HCT116 (cell line): ENCODE measurements at regions not wholly inside any gene's neighbourhood (a gene's known extent, or its start where the extent isn't known, plus 50 kb on each side); places are given as distances from the start of the nearest gene placed in this dataset.

ENCODE experiments used
- ATAC-seq: fragments of 200-7000 bp; cut with Tn5 transposase; 2 replicates; pipeline ENCODE4 v1.9.1; 2020; ENCODE audit warnings: mild to moderate bottlenecking, moderate library complexity
- BruUV-seq: library from RNA; stranded (reverse); fragments of 400-500 nt; replicated peaks from 2 replicates; lab custom pipeline; 2021; lab: Mats Ljungman, UMichigan
- CTCF ChIA-PET: fragments of 300-600 bp; sonication (Branson Sonifier 250); formaldehyde crosslinking; loops from one replicate; lab custom pipeline; 2021; ENCODE audit warnings: antibody characterized with exemption; lab: Charles Lee
- POLR2A ChIA-PET: fragments of 300-600, 350-600 bp; sonication (Branson Sonifier 250); formaldehyde crosslinking; loops from one replicate; lab custom pipeline; 2021; ENCODE audit warnings: antibody characterized with exemption; lab: Charles Lee
- RAD21 ChIA-PET, 2 experiments: fragments of 300-600 bp; sonication (Branson Sonifier 250); formaldehyde crosslinking; loops; one replicate each; lab custom pipeline; 2023; ENCODE audit warnings: low total read pairs in 2 of 2; ENCODE audit not compliant: uncharacterized antibody in 2 of 2, unreplicated experiment in 2 of 2, low non-redundant PET in 1 of 2; lab: Charles Lee
- DNase-seq: peaks from one replicate; pipeline ENCODE4 v3.0.0-alpha.2; 2010; ENCODE audit warnings: low read depth, low spot score
- H2AFZ ChIP-seq: fragments of 200-600 bp; shearing (Covaris generic), sonication (generic); 2 replicates; pipeline ENCODE4 v1.6.1; 2017; ENCODE audit warnings: low read depth, mixed run types, mixed read lengths, antibody characterized with exemption, low read length; ENCODE audit not compliant: poor library complexity, severe bottlenecking
- H3K27ac ChIP-seq: 2 replicates; pipeline ENCODE4 v1.5.1; 2012; ENCODE audit warnings: low read depth, low read length
- H3K27me3 ChIP-seq: fragments of 200-600 bp; sonication (generic); 2 replicates; pipeline ENCODE4 v1.6.1; 2016; ENCODE audit warnings: mixed run types, low read length, mixed read lengths; ENCODE audit not compliant: insufficient read depth
- H3K36me3 ChIP-seq, 2 experiments: fragments of 200-500 bp in 1 of 2; fragments of 200-600 bp in 1 of 2; sonication (Bioruptor generic) in 1 of 2; sonication (generic) in 1 of 2; 2 replicates each; pipeline versions ENCODE4 v1.5.1 to v1.6.1; 2014 to 2016; ENCODE audit warnings: low read length in 2 of 2, inconsistent platforms in 1 of 2, mixed read lengths in 1 of 2, mixed run types in 1 of 2; ENCODE audit not compliant: insufficient read depth in 2 of 2, control insufficient read depth in 1 of 2
- H3K4me1 ChIP-seq, 2 experiments: fragments of 200-600 bp in 1 of 2; sonication (generic) in 1 of 2; 2 replicates each; pipeline versions ENCODE4 v1.5.1 to v1.6.1; 2012 to 2017; ENCODE audit warnings: low read length in 2 of 2, inconsistent platforms in 1 of 2, mild to moderate bottlenecking in 1 of 2, mixed read lengths in 1 of 2, mixed run types in 1 of 2, moderate library complexity in 1 of 2; ENCODE audit not compliant: insufficient read depth in 2 of 2, control insufficient read depth in 1 of 2
- H3K4me2 ChIP-seq: fragments of 200-600 bp; sonication (generic); 2 replicates; pipeline ENCODE4 v1.6.1; 2017; ENCODE audit warnings: mixed run types, low read length, mixed read lengths
- H3K4me3 ChIP-seq, 2 experiments: fragments of 200-600 bp in 1 of 2; sonication (generic) in 1 of 2; replicated peaks in 1 of 2; 2 replicates each; pipeline ENCODE4 v1.5.1; 2011 to 2016; ENCODE audit warnings: low read length in 2 of 2, control low read depth in 1 of 2, low read depth in 1 of 2, mild to moderate bottlenecking in 1 of 2, mixed read lengths in 1 of 2, mixed run types in 1 of 2
- H3K79me2 ChIP-seq: fragments of 200-600 bp; sonication (generic); 2 replicates; pipeline ENCODE4 v1.6.1; 2017; ENCODE audit warnings: mild to moderate bottlenecking, mixed run types, low read length, moderate library complexity, mixed read lengths; ENCODE audit not compliant: insufficient read depth
- H3K9ac ChIP-seq: fragments of 200-600 bp; sonication (generic); 2 replicates; pipeline ENCODE4 v1.6.1; 2016; ENCODE audit warnings: low read length, mixed read lengths
- H3K9me2 ChIP-seq: fragments of 200-600 bp; sonication (generic), shearing (Covaris generic); 2 replicates; pipeline ENCODE4 v1.6.1; 2017; ENCODE audit warnings: mixed run types, mild to moderate bottlenecking, moderate library complexity; ENCODE audit not compliant: insufficient read depth
- H3K9me3 ChIP-seq, 2 experiments: fragments of 200-500 bp in 1 of 2; fragments of 200-600 bp in 1 of 2; sonication (Bioruptor generic) in 1 of 2; sonication (generic) in 1 of 2; 2 replicates each; pipeline ENCODE4 v1.6.1; 2014 to 2017; ENCODE audit warnings: low read length in 2 of 2, mixed read lengths in 2 of 2, inconsistent platforms in 1 of 2, low read depth in 1 of 2, mild to moderate bottlenecking in 1 of 2, mixed run types in 1 of 2, moderate library complexity in 1 of 2; ENCODE audit not compliant: control insufficient read depth in 1 of 2, insufficient read depth in 1 of 2
- H4K20me1 ChIP-seq: fragments of 200-600 bp; sonication (generic), shearing (Covaris generic); 2 replicates; pipeline ENCODE4 v1.6.1; 2017; ENCODE audit warnings: mixed run types, mild to moderate bottlenecking, moderate library complexity; ENCODE audit not compliant: insufficient read depth
- CBX3 ChIP-seq: IDR thresholded peaks from 2 replicates; pipeline ENCODE4 v1.6.1; 2012; ENCODE audit warnings: low read depth
- CEBPB ChIP-seq: IDR thresholded peaks from 2 replicates; pipeline ENCODE4 v1.6.1; 2012; ENCODE audit warnings: low read depth
- EGR1 ChIP-seq: IDR thresholded peaks from 2 replicates; pipeline ENCODE4 v1.6.1; 2012; ENCODE audit warnings: low read depth
- EZH2phosphoT487 ChIP-seq: fragments of 200-600 bp; IDR thresholded peaks from 2 replicates; pipeline ENCODE4 v1.6.1; 2018; ENCODE audit warnings: antibody characterized with exemption, borderline replicate concordance
- FOSL1 ChIP-seq: IDR thresholded peaks from 2 replicates; pipeline ENCODE4 v1.6.1; 2012; ENCODE audit warnings: low read depth
- MAX ChIP-seq: IDR thresholded peaks from 2 replicates; pipeline ENCODE4 v1.6.1; 2012
- SP1 ChIP-seq: IDR thresholded peaks from 2 replicates; pipeline ENCODE4 v1.6.1; 2012; ENCODE audit warnings: low read depth
- YY1 ChIP-seq: IDR thresholded peaks from 2 replicates; pipeline ENCODE4 v1.6.1; 2011; ENCODE audit warnings: low read length, low read depth, moderate library complexity, mild to moderate bottlenecking; ENCODE audit not compliant: insufficient replicate concordance; ENCODE audit errors: extremely low read depth
- intact Hi-C: fragments of 100-400 bp; cut with micrococcal nuclease; formaldehyde crosslinking; loops from 2 replicates; pipeline ENCODE4 v1.10.0; 2022

GRCh38 chr7:123296965-123297364 is 97.2 kb upstream of the SLC13A1 start:
- H3K4me3 ChIP-seq: no peak overlapping the region
- intact Hi-C loops: no loop called here
- ChIA-PET RAD21 (no interaction called here), CTCF (no interaction called here), POLR2A (no interaction called here)
- no peaks in the 10 kb centered on the region for H3K27me3 ChIP-seq
- H3K9me3 ChIP-seq: no peaks in the 10 kb centered on the region
- no peaks in the 10 kb centered on the region for H3K36me3 ChIP-seq
- TF ChIP-seq YY1 (no peak), EZH2phosphoT487 (no peak), MAX (no peak), CBX3 (no peak), SP1 (no peak), CEBPB (no peak), FOSL1 (no peak)
- DNase-seq (no peak), ATAC-seq (no peak)
- H3K27ac ChIP-seq: no peak overlapping the region
- no peaks in the 10 kb centered on the region for H3K79me2 ChIP-seq
- H3K4me2 ChIP-seq: no peak overlapping the region
- H3K9ac ChIP-seq: no peak overlapping the region
- H3K9me2 ChIP-seq: no peaks in the 10 kb centered on the region
- H2AFZ ChIP-seq: no peak overlapping the region
- H4K20me1 ChIP-seq: no peaks in the 10 kb centered on the region
- no TSS peak for BruUV-seq
- H3K4me1 ChIP-seq: no peaks in the 10 kb centered on the region

- no peak for DNase-seq
- RAD21 ChIA-PET: no interaction called here
- intact Hi-C loops: no loop called here
- Histone ChIP-seq H3K4me3 (no peak overlapping the region), H3K9ac (no peak overlapping the region), H3K27ac (no peak overlapping the region), H2AFZ (no peak overlapping the region), H3K27me3 (no peaks in the 10 kb centered on the region), H4K20me1 (no peaks in the 10 kb centered on the region), H3K79me2 (no peaks in the 10 kb centered on the region), H3K36me3 (no peaks in the 10 kb centered on the region), H3K4me2 (no peak overlapping the region), H3K9me3 (no peaks in the 10 kb centered on the region), H3K4me1 (no peaks in the 10 kb centered on the region), H3K9me2 (no peaks in the 10 kb centered on the region)
- CTCF ChIA-PET: interaction anchor here (0.7 kb wide), 1 partner anchor 9 kb away, joined by 3 read pairs; no protein-coding TSS in a partner anchor
- no peak for ATAC-seq
- no TSS peak for BruUV-seq
- POLR2A ChIA-PET: no interaction called here
- TF ChIP-seq EGR1: no peak
Observed at GRCh38 chr7:123293710-123294109, 93.9 kb upstream of the SLC13A1 start.
